ENCODE measurements at regions not wholly inside any gene's neighbourhood (a gene's known extent, or its start where the extent isn't known, plus 50 kb on each side); places are given as distances from the start of the nearest gene placed in this dataset.

DNA sequence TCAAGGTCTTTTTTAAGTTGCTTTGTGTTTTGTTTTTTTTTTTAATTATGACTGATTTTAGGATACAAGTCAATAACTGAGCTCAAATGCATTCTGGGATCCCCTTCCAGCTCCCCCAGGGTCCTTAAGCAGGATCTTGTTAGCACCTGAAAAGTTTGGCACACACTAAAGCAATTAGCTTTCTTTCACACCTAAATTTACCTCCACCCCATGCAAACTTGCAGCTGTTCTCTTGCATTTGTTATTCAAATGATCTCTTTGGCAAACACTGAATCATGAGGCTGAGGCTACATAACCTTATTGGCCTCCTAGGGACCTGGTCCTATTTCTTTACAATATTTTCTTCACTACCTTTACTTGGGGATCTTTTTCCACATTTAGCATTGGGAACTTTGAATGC lies 2026.1 kb upstream of the CELF4 start (continued):
- TF ChIP-seq, protein P1, sequence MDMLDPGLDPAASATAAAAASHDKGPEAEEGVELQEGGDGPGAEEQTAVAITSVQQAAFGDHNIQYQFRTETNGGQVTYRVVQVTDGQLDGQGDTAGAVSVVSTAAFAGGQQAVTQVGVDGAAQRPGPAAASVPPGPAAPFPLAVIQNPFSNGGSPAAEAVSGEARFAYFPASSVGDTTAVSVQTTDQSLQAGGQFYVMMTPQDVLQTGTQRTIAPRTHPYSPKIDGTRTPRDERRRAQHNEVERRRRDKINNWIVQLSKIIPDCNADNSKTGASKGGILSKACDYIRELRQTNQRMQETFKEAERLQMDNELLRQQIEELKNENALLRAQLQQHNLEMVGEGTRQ (IDR thresholded peaks at IDR 0.05; ENCODE audit: low read length) = no peak
- TF ChIP-seq, protein P2, sequence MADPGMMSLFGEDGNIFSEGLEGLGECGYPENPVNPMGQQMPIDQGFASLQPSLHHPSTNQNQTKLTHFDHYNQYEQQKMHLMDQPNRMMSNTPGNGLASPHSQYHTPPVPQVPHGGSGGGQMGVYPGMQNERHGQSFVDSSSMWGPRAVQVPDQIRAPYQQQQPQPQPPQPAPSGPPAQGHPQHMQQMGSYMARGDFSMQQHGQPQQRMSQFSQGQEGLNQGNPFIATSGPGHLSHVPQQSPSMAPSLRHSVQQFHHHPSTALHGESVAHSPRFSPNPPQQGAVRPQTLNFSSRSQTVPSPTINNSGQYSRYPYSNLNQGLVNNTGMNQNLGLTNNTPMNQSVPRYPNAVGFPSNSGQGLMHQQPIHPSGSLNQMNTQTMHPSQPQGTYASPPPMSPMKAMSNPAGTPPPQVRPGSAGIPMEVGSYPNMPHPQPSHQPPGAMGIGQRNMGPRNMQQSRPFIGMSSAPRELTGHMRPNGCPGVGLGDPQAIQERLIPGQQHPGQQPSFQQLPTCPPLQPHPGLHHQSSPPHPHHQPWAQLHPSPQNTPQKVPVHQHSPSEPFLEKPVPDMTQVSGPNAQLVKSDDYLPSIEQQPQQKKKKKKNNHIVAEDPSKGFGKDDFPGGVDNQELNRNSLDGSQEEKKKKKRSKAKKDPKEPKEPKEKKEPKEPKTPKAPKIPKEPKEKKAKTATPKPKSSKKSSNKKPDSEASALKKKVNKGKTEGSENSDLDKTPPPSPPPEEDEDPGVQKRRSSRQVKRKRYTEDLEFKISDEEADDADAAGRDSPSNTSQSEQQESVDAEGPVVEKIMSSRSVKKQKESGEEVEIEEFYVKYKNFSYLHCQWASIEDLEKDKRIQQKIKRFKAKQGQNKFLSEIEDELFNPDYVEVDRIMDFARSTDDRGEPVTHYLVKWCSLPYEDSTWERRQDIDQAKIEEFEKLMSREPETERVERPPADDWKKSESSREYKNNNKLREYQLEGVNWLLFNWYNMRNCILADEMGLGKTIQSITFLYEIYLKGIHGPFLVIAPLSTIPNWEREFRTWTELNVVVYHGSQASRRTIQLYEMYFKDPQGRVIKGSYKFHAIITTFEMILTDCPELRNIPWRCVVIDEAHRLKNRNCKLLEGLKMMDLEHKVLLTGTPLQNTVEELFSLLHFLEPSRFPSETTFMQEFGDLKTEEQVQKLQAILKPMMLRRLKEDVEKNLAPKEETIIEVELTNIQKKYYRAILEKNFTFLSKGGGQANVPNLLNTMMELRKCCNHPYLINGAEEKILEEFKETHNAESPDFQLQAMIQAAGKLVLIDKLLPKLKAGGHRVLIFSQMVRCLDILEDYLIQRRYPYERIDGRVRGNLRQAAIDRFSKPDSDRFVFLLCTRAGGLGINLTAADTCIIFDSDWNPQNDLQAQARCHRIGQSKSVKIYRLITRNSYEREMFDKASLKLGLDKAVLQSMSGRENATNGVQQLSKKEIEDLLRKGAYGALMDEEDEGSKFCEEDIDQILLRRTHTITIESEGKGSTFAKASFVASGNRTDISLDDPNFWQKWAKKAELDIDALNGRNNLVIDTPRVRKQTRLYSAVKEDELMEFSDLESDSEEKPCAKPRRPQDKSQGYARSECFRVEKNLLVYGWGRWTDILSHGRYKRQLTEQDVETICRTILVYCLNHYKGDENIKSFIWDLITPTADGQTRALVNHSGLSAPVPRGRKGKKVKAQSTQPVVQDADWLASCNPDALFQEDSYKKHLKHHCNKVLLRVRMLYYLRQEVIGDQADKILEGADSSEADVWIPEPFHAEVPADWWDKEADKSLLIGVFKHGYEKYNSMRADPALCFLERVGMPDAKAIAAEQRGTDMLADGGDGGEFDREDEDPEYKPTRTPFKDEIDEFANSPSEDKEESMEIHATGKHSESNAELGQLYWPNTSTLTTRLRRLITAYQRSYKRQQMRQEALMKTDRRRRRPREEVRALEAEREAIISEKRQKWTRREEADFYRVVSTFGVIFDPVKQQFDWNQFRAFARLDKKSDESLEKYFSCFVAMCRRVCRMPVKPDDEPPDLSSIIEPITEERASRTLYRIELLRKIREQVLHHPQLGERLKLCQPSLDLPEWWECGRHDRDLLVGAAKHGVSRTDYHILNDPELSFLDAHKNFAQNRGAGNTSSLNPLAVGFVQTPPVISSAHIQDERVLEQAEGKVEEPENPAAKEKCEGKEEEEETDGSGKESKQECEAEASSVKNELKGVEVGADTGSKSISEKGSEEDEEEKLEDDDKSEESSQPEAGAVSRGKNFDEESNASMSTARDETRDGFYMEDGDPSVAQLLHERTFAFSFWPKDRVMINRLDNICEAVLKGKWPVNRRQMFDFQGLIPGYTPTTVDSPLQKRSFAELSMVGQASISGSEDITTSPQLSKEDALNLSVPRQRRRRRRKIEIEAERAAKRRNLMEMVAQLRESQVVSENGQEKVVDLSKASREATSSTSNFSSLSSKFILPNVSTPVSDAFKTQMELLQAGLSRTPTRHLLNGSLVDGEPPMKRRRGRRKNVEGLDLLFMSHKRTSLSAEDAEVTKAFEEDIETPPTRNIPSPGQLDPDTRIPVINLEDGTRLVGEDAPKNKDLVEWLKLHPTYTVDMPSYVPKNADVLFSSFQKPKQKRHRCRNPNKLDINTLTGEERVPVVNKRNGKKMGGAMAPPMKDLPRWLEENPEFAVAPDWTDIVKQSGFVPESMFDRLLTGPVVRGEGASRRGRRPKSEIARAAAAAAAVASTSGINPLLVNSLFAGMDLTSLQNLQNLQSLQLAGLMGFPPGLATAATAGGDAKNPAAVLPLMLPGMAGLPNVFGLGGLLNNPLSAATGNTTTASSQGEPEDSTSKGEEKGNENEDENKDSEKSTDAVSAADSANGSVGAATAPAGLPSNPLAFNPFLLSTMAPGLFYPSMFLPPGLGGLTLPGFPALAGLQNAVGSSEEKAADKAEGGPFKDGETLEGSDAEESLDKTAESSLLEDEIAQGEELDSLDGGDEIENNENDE (IDR thresholded peaks at IDR 0.05; ENCODE audit: insufficient replicate concordance, low read length) = peak; percentile 90
- TF ChIP-seq BCL11A (IDR thresholded peaks at IDR 0.05; ENCODE audit: low read depth in 2 of 2, low read length in 2 of 2) (peak; percentile 43 to 84), SAP30 (IDR thresholded peaks at IDR 0.05; ENCODE audit: insufficient read depth, insufficient replicate concordance, low read length) (no peak), EP300 (IDR thresholded peaks at IDR 0.05; ENCODE audit: borderline replicate concordance in 1 of 2, low read depth in 2 of 2, low read length in 2 of 2) (peak in 1 of 2 experiments; percentile 87; a peak in 1 of 3 replicates), CEBPB (IDR thresholded peaks at IDR 0.05; ENCODE audit: low read depth, low read length) (peak; percentile 33; the same call in 1 of the 2 replicates), POU5F1 (IDR thresholded peaks at IDR 0.05; ENCODE audit: low read depth, low read length) (peak; percentile 34; the same call in 1 of the 2 replicates), CBX5 (IDR thresholded peaks at IDR 0.05; ENCODE audit: low read depth, low read length) (no peak), SIN3A (conservative IDR thresholded peaks at IDR 0.05 in 1 of 2, IDR thresholded peaks at IDR 0.05 in 1 of 2; ENCODE audit: low read depth in 1 of 2, low read length in 2 of 2) (0 out of 4 replicates have a peak, but pooled peaks of 1 of the 2 experiments have one; percentile 31)

Measured in H1 (cell line).